OCI-LY1 (cell line): ENCODE measurements at regions not wholly inside any gene's neighbourhood (a gene's known extent, or its start where the extent isn't known, plus 50 kb on each side); places are given as distances from the start of the nearest gene placed in this dataset.

Experiments
- EZH2 ChIP-seq: fragments of 200-600 bp; sonication (generic), shearing (Covaris generic); IDR thresholded peaks from 2 replicates; pipeline ENCODE4 v1.8.0; 2017; ENCODE audit warnings: borderline replicate concordance, mixed run types, mild to moderate bottlenecking, antibody characterized with exemption, low read length, moderate library complexity, mixed read lengths
- TF ChIP-seq, protein P1 (sequence below): fragments of 200-600 bp; sonication (generic), shearing (Covaris generic); IDR thresholded peaks from 2 replicates; pipeline ENCODE4 v1.5.1; 2017; ENCODE audit warnings: mild to moderate bottlenecking, antibody characterized with exemption, low read length, moderate library complexity, mixed read lengths

DNA sequence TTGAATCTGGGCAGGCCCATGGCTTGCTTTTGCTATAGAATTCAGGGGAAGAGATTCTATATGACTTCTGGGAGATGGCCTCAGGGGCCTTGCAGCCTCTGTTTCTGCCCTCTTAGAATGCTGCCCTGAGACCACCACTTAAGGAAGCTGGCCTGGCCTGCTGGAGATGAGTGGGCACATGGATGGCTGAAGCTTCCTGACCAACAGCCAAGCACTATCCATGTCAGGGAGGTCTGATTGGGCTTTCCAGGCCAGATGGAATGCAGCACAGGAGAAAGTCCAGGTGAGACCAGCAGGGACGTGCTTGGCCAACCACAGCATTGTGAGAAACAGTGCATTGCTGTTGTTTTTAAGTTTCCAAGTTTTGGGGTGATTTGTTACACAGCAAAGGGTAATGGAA lies 308.1 kb downstream of the PTPRU start:
- TF ChIP-seq, protein P1, sequence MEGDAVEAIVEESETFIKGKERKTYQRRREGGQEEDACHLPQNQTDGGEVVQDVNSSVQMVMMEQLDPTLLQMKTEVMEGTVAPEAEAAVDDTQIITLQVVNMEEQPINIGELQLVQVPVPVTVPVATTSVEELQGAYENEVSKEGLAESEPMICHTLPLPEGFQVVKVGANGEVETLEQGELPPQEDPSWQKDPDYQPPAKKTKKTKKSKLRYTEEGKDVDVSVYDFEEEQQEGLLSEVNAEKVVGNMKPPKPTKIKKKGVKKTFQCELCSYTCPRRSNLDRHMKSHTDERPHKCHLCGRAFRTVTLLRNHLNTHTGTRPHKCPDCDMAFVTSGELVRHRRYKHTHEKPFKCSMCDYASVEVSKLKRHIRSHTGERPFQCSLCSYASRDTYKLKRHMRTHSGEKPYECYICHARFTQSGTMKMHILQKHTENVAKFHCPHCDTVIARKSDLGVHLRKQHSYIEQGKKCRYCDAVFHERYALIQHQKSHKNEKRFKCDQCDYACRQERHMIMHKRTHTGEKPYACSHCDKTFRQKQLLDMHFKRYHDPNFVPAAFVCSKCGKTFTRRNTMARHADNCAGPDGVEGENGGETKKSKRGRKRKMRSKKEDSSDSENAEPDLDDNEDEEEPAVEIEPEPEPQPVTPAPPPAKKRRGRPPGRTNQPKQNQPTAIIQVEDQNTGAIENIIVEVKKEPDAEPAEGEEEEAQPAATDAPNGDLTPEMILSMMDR, result no peak
- TF ChIP-seq EZH2, result no peak
